Brain microvascular endothelial cell (primary cell): ENCODE measurements at regions not wholly inside any gene's neighbourhood (a gene's known extent, or its start where the extent isn't known, plus 50 kb on each side); places are given as distances from the start of the nearest gene placed in this dataset.
"Not testable (repeated sequence)": the region's sequence is repeated elsewhere in the genome, so short reads cannot be mapped to it uniquely, and the experiment has no call there.

Source experiments
- DNase-seq: peaks from one replicate; pipeline ENCODE4 v3.0.0-alpha.2; 2020
- H3K27ac ChIP-seq: fragments of 250-450 bp; sonication (Bioruptor Pico); 2 replicates; pipeline ENCODE4 v1.5.1; 2020; ENCODE audit warnings: mild to moderate bottlenecking, moderate library complexity
- H3K27me3 ChIP-seq: fragments of 250-450 bp; sonication (Bioruptor Pico); replicated peaks from 2 replicates; pipeline ENCODE4 v1.5.1; 2020; ENCODE audit warnings: mild to moderate bottlenecking
- H3K36me3 ChIP-seq: fragments of 250-450 bp; sonication (Bioruptor Pico); replicated peaks from 2 replicates; pipeline ENCODE4 v1.5.1; 2020; ENCODE audit warnings: mild to moderate bottlenecking
- H3K4me3 ChIP-seq: 2 replicates; pipeline ENCODE4 v1.5.1; 2011; ENCODE audit warnings: low read depth, mild to moderate bottlenecking, control low read depth, low read length, moderate library complexity
- in situ Hi-C: cut with HindIII; loops from 2 replicates; pipeline ENCODE4 v1.10.0; 2017; ENCODE audit warnings: low sequenced_read_pairs, low pct_ligation_motif_present
- TF ChIP-seq, protein P1 (sequence below): IDR thresholded peaks from 2 replicates; pipeline ENCODE4 v1.5.1; 2011; ENCODE audit warnings: low read depth, mild to moderate bottlenecking, moderate library complexity, low read length, control low read depth, inconsistent platforms; ENCODE audit errors: missing control alignments

DNA sequence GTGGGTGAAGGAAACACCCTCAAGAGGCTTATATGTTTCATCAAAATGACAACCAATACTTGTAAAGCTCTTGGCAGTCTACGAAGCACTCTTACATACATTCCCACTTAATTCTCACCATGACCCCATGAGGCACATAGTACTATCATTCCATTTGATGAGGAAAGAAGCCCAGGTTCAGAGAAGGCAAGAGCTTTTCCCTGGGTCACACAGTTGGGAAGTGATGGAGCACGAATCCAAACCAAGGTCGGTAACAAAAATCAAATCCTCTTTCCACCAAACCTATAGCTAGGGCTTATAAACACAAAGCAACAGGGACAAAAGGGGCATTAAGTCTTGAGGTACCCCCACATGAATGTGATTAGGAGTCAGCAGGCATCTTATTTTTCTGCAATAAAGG lies 187.1 kb downstream of the UACA start:
- Histone ChIP-seq H3K4me3 (no peak overlapping the region), H3K27ac (no peak overlapping the region), H3K27me3 (no peaks in the 10 kb centered on the region), H3K36me3 (no peaks in the 10 kb centered on the region)
- DNase-seq: no peak
- TF ChIP-seq, protein P1, sequence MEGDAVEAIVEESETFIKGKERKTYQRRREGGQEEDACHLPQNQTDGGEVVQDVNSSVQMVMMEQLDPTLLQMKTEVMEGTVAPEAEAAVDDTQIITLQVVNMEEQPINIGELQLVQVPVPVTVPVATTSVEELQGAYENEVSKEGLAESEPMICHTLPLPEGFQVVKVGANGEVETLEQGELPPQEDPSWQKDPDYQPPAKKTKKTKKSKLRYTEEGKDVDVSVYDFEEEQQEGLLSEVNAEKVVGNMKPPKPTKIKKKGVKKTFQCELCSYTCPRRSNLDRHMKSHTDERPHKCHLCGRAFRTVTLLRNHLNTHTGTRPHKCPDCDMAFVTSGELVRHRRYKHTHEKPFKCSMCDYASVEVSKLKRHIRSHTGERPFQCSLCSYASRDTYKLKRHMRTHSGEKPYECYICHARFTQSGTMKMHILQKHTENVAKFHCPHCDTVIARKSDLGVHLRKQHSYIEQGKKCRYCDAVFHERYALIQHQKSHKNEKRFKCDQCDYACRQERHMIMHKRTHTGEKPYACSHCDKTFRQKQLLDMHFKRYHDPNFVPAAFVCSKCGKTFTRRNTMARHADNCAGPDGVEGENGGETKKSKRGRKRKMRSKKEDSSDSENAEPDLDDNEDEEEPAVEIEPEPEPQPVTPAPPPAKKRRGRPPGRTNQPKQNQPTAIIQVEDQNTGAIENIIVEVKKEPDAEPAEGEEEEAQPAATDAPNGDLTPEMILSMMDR: no peak
- in situ Hi-C loops: no loop called here

DNA sequence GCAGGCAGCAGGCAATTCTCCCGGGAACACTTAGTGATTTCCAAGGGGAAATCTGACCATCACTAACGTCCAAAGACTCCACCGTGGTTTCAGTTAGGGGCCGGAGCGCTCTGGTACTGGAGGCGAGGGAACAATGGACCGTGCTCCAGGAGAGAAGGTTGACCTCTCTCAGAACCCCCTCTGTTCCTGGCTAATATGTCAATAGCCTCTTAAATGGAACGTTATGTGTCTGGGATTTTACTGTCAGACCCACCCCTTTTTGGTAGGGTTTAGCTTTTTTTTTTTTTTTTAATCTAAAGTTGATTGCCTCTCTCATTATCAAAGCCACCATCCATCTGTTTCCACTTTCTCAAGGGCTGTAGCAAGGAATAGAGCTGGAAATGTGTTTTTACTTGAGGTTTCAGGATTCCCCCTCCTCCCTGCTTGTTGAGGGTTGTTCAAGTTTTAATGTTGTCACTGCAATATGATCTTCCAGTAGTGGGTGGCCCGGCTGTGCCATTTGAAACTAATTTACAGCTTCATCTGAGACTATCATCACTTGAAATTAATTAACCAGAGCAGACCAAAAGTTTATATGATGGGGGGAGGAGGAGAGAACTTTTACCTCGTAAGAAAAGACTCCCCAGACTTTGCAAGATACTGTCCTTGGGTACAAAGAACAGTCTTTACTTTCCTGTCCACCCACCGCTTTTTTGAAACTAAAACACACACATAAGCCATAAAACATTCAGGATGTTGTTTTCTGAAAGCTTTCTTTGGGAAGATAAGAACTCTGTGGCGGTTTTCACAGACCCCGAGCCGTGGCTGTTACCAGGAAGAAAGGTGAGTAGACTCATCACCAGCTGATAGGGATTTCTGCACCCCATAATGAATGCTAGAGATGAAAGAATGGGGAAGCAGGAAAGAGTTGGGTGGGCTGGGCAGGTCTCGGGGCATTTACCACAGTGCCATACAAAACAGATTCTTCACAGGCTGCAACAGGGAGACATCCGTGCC lies 187.8 kb downstream of the UACA start:
- Histone ChIP-seq H3K4me3 (no peak overlapping the region), H3K36me3 (no peaks in the 10 kb centered on the region), H3K27ac (no peak overlapping the region), H3K27me3 (no peaks in the 10 kb centered on the region)
- DNase-seq: no peak
- in situ Hi-C loops: no loop called here
- TF ChIP-seq, protein P1: no peak

DNA sequence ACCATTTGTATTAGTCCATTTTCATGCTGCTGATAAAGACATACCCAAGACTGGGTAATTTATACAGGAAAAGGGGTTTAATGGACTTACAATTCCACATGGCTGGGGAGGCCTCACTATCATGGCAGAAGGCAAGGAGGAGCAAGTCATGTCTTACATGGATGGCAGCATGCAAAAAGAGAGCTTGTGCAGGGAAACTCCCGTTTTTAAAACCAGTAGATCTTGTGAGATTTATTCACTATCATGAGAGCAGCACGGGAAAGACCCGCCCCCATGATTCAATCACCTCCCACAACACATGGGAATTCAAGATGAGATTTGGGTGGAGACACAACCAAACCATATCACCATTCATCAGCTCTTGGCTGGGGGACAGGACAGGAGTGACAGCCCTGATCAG lies 189.0 kb downstream of the UACA start:
- H3K27me3 ChIP-seq, DNase-seq, H3K36me3 ChIP-seq, H3K4me3 ChIP-seq, in situ Hi-C loops, H3K27ac ChIP-seq: not testable (repeated sequence)

DNA sequence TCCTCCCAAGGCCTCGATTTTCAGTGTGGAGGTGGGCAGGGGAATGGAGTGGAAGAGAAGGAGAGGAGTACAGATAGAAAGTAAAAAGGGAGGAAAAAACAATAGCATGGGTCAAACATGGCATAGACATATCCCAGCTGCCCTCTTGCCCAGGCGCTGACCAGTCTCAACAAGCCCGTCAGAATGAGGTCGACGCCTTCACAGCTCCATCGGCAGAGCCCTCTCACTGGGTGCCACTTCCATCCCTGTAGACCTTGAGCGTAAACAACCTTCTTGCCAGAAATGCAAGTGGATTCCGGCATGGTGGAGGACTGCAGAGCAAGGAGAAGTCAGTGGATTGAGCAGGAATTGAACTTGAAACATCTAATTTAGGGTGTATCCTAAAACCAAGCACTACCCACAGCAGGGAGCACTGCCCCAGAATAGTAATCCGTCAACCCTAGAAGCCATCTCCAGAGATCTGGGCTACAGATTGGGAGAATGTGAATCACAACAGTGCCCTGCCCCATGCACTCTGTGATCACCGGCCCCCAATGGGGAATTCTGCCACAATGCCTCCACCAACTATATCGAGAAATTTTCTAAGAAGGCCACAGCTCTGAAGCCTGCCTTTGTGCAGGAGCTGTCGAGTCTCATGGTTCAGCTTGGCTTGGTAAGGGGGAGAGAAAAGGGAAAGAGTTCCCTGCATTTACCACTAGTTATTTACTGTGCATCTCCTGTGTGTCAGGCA lies 190.1 kb downstream of the UACA start:
- no peaks in the 10 kb centered on the region for H3K27me3 ChIP-seq
- no peak overlapping the region for H3K27ac ChIP-seq
- no peak overlapping the region for H3K4me3 ChIP-seq
- in situ Hi-C loops: no loop called here
- TF ChIP-seq, protein P1: no peak
- DNase-seq: no peak
- no peaks in the 10 kb centered on the region for H3K36me3 ChIP-seq

DNA sequence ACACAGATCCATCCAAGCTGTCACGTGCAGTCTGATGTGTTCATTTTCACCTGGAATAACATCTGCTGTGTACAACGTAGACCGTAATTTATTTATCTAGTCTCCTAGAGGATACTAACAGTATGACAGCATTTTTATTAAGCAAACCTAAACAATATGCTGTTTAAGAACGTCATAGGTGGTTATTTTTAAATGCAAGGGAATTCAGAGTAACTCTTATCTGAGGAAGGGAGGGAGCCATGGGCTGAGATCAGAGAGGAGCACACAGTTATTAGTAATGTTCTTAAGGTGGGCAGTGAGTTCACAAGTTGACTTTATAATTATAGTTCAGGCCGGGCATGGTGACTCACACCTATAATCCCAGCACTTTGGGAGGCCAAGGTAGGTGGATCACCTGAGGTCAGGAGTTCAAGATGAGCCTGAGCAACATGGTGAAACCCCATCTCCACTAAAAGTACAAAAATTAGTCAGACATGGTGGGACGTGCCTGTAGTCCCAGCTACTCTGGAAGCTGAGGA lies 193.6 kb downstream of the UACA start:
- no peaks in the 10 kb centered on the region for H3K27me3 ChIP-seq
- H3K27ac ChIP-seq: no peak overlapping the region
- H3K4me3 ChIP-seq: no peak overlapping the region
- in situ Hi-C loops: no loop called here
- no peaks in the 10 kb centered on the region for H3K36me3 ChIP-seq
- DNase-seq: peak; percentile 39
- TF ChIP-seq, protein P1: no peak

DNA sequence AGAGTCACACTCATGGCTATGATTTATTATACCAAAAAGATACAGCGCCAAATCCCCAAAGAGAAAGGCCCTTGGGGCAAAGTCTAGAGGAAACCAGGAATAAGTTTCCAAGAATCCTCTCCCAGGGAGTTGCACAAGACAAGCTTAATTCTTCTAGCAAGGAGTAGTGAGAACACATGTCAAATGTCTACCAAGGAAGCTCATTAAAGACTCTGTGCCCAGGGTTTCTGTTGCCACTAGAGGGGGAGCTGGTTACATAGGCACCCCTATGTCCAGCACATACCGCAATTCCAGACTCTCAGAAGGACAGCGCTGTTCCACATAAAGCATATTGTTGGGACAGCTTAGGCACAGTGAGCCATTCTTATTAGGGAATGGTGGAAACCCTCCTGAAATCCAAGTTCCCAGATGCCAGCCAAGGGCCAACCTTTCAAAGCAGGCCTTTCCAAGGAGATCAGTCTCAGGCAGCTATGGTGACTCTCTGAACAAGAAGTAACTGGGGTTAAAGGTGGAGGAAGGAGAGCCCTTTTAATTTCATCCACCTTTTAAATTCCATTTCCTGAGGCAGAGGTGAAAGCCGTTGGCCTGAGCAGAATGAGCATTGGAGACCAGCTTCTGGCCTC lies 194.2 kb downstream of the UACA start:
- peak; percentile 42 for DNase-seq
- in situ Hi-C loops: no loop called here
- TF ChIP-seq, protein P1: peak; percentile 89

More for the DNA sequence above, 194.2 kb downstream of the UACA start:
- H3K27me3 ChIP-seq: no peaks in the 10 kb centered on the region
- no peak overlapping the region for H3K4me3 ChIP-seq
- no peaks in the 10 kb centered on the region for H3K36me3 ChIP-seq
- H3K27ac ChIP-seq: no peak overlapping the region
